Hepatic stellate cell (primary cell): ENCODE measurements at regions not wholly inside any gene's neighbourhood (a gene's known extent, or its start where the extent isn't known, plus 50 kb on each side); places are given as distances from the start of the nearest gene placed in this dataset.

Experiments
- DNase-seq: peaks from one replicate; pipeline ENCODE4 v3.0.0; 2011; ENCODE audit warnings: low spot score

GRCh38 chr2:217717646-217718045 lies 285.1 kb downstream of the TNS1 start:
- DNase-seq: no peak

- no peak for DNase-seq
Observed at GRCh38 chr2:217715484-217715883, 287.3 kb downstream of the TNS1 start.

DNA sequence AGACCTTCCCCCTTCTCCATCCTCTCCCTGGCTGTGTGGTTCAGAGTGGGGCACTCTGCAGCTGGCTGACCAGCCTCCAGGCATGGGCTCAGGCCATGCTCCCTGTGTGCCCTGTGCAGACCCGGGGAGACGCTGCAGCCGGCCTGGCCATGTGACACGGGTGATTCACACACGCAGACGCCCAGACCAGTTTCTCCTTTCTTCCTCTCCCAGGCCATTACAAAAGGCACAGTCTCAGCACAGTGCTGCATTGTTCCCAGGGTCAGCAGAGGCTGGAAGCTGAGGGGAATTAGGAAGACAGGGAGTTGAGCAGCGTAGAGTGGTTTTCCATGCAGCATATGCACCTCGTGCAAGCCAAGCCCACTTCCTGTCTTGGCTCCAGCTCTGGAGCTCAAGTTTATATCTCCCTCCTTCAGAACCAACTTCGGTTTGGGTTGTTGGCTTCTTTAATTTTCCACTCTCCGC lies 288.5 kb downstream of the TNS1 start:
- peak; percentile 50 for DNase-seq

- peak; percentile 68 for DNase-seq
Observed at GRCh38 chr2:217713395-217714286, 289.2 kb downstream of the TNS1 start.

- no peak for DNase-seq
Observed at GRCh38 chr2:217712431-217712830, 290.4 kb downstream of the TNS1 start.

GRCh38 chr2:217711188-217711587 lies 291.6 kb downstream of the TNS1 start:
- peak; percentile 48 for DNase-seq

DNA sequence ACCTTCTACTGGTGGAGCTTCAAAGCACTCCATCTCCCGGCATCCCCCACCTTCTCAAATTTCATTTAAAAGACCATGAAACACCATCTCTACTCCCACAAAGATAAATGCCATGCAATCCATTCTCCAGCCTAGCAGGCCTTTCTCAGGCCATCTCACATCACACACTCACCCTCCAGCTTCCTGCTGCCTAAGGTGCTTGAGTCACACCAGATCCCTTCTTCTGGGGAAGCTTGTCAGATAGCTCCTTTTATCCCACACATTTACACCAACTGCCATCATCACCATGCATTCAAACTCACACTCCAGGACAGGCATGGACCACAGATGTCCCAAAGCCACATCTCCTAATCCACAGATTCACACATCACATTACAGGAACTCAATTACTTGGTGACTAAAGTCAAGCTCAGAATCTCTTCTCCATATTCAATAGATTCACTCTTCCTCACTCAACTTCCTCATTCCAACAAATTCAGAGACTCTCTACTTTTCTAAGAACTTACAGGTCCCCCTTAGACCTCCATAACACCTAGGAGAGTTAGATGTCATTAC lies 292.5 kb downstream of the TNS1 start:
- DNase-seq: peak; percentile 63

- no peak for DNase-seq
Observed at GRCh38 chr2:217709478-217710210, 293.2 kb downstream of the TNS1 start.

GRCh38 chr2:217707131-217707611 lies 295.6 kb downstream of the TNS1 start:
- no peak for DNase-seq

DNA sequence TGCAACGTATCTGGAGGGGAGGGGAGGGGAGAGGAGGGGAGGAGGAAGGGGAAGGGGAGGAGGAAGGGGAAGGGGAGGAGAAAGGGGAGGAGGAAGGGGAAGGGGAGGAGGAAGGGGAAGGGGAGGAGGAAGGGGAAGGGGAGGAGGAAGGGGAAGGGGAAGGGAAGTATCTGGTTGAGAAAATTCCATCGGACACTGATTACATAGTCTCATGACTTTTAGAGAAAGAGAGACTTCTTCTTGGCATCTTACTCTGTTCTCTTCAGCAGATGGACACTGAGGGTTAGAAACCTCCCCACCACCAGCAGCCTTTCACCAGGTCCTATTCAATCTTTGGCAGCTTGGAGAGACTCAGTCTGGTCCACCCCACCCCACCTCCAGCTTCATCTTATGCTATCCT lies 296.3 kb downstream of the TNS1 start:
- DNase-seq: no peak

DNA sequence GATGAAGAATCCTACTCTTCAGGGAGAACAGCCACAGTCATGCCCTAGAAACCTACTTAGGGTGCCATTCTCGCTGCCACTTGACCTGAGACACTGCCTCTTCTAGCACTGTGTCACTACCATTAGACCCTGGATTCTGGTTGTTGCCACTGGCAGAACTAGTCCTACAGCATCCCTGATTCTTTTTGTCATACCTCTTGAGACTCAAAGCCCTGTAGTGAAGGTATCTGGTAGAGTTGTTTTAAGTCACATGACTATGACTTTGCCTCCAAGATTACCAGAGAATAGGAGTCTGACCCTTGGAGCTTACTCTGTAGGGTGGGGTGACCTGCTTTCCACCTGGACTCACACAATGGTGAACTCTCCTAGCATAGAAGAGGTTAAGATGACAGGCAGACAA lies 296.7 kb downstream of the TNS1 start:
- DNase-seq: no peak

GRCh38 chr2:217705461-217705860 lies 297.3 kb downstream of the TNS1 start:
- no peak for DNase-seq

DNA sequence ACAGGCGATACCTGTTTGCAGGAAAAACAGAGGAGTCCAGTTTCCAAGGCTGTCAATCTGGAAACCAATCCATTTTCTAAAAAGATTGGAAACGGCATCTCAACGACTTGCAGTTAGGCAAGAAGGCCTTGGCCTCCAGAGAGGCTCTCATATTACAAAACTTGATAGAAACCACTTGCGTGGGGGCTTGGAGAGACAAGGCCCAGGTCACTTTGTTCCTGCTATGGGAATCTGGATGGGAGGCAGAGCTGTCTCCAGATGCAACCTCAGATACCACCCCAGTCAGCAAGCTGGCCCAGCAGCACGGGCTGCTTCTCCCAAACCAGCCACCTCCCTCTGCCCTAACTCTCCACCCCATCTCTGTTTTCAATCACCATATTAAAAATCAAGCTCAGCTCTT lies 298.8 kb downstream of the TNS1 start:
- DNase-seq: no peak

GRCh38 chr2:217703102-217703501 lies 299.7 kb downstream of the TNS1 start:
- DNase-seq: no peak

- no peak for DNase-seq
Observed at GRCh38 chr2:217701622-217702021, 301.2 kb downstream of the TNS1 start.

DNA sequence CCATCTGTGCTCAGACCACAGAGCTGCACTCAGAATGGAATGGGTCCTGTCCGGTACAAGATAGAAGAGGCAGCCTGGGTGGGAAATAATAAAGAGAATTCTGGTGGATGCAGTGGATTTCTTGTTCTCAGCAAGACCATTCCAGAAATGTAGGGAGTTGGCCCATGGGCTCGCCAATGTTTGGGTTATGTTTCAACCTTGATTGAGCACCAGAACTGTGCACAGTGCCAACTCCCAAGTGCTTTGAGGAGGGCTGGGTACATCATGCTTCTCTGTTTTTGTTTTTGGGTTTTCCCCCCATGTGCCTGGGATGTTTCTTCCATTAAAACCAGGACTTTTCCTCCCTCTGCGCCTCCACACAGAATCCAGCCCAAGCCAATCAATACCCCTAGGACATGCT lies 304.1 kb downstream of the TNS1 start:
- DNase-seq: no peak

GRCh38 chr2:217695033-217695520 lies 307.7 kb downstream of the TNS1 start:
- DNase-seq: peak; percentile 78

GRCh38 chr2:217694291-217694690 lies 308.5 kb downstream of the TNS1 start:
- DNase-seq: no peak

GRCh38 chr2:217693363-217693762 lies 309.4 kb downstream of the TNS1 start:
- DNase-seq: no peak

GRCh38 chr2:217691920-217692666 lies 310.7 kb downstream of the TNS1 start:
- no peak for DNase-seq

DNA sequence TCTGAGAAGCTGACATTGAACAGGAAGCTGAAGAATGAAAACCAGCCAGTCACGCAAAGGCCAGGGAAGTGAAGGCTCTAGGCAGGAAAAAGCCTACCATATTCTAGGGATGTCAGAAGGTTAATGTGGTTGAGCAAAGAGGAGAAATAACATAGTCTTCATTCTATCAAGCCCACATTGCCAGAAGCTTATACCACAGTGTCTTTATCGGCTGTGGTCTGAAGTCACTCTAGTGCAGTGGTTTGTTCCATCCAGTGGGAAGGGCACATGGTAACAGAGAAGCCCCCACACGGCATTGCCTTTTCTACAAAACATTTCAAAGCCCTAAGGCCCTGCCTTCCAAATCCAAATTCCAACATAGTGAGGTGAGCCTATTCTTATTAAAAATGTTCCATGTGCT lies 311.3 kb downstream of the TNS1 start:
- no peak for DNase-seq

DNA sequence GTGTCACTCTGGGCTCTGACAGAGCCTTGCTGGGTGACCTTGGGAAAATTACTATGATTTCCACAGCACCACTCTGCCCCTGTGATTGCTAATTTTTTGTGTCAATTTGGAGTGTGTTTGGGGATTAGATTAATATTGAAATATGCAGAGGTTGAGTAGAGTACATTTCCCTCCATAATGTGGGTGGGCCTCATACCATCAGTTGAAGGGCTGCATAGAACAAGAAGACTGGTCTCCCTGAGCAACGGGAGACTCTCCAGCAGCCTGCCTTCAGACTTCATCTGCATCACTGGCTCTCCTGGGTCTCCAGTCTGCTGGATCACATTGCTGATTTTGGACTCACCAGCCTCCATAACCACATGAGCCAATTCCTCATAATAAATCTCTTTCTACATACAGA lies 313.7 kb downstream of the TNS1 start:
- DNase-seq: no peak
